Prostate gland (tissue), 2 donors: ENCODE measurements at regions not wholly inside any gene's neighbourhood (a gene's known extent, or its start where the extent isn't known, plus 50 kb on each side); places are given as distances from the start of the nearest gene placed in this dataset.
"Not testable (repeated sequence)": the region's sequence is repeated elsewhere in the genome, so short reads cannot be mapped to it uniquely, and the experiment has no call there.

ENCODE experiments used
- DNase-seq: peaks from one replicate; pipeline ENCODE4 v3.0.0-alpha.2; 2019; ENCODE audit warnings: low spot score
- H3K27ac ChIP-seq, 2 donors: fragments of 200-600 bp; sonication (generic); 2 replicates each; pipeline ENCODE4 v1.5.1; 2017 to 2019
- H3K27me3 ChIP-seq: fragments of 200-600 bp; sonication (generic); replicated peaks from 2 replicates; pipeline ENCODE4 v1.5.1; 2019; ENCODE audit not compliant: insufficient read depth
- H3K36me3 ChIP-seq, 2 donors: fragments of 200-600 bp; sonication (generic); 1 replicate in 1 of 2; 2 replicates in 1 of 2; pipeline versions ENCODE4 v1.5.1 to v1.8.1; 2017 to 2019
- H3K4me1 ChIP-seq: fragments of 200-600 bp; sonication (generic); replicated peaks from 2 replicates; pipeline ENCODE4 v1.5.1; 2019
- H3K4me3 ChIP-seq, 2 donors: fragments of 200-600 bp; sonication (generic); 2 replicates each; pipeline ENCODE4 v1.5.1; 2017 to 2019
- H3K9me3 ChIP-seq: fragments of 200-600 bp; sonication (generic); 2 replicates; pipeline ENCODE4 v1.5.1; 2017
- CTCF ChIP-seq, 4 experiments: fragments of 200-600 bp in 2 of 4; fragments of 450-650 bp in 2 of 4; sonication (generic) in 2 of 4; IDR thresholded peaks; 1 replicate in 3 of 4; 2 replicates in 1 of 4; pipeline ENCODE4 v1.5.1; 2016 to 2019; ENCODE audit warnings: antibody characterized with exemption in 4 of 4, mild to moderate bottlenecking in 2 of 4, moderate library complexity in 2 of 4
- POLR2A ChIP-seq: fragments of 450-650 bp; IDR thresholded peaks from one replicate; pipeline ENCODE4 v1.6.1; 2016; ENCODE audit warnings: antibody characterized with exemption, mild to moderate bottlenecking
- POLR2AphosphoS5 ChIP-seq: sonication (generic); formaldehyde crosslinking; IDR thresholded peaks from one replicate; pipeline ENCODE4 v1.6.1; 2017; ENCODE audit warnings: antibody characterized with exemption
- WGBS: methylation state at CpG from one replicate; pipeline ENCODE4 v1.1.5; 2018; 5-methylcytosine and 5-hydroxymethylcytosine counted together
- intact Hi-C: fragments of 100-400 bp; cut with DNase I; formaldehyde crosslinking; loops from one replicate; pipeline ENCODE4 v1.14.2; 2022

- 83% methylated on average over 1 of the region's 1 CpG for WGBS
- DNase-seq, result no peak
- intact Hi-C loops, result no loop called here
- Histone ChIP-seq H3K27ac (no peak overlapping the region), H3K36me3 (no peaks in the 10 kb centered on the region), H3K4me1 (no peaks in the 10 kb centered on the region), H3K9me3 (no peaks in the 10 kb centered on the region), H3K4me3 (no peak overlapping the region), H3K27me3 (no peaks in the 10 kb centered on the region)
- no peak for TF ChIP-seq POLR2A
- TF ChIP-seq CTCF (IDR thresholded peaks at IDR 0.05), result no peak
- TF ChIP-seq POLR2AphosphoS5, result no peak
These were observed 123.0 kb downstream of the GPR85 start for GRCh38 chr7:112963634-112964033.

- no peak for DNase-seq
- WGBS, result 62% methylated on average over 3 of the region's 3 CpGs
- no peaks in the 10 kb centered on the region for H3K36me3 ChIP-seq
- no peaks in the 10 kb centered on the region for H3K4me1 ChIP-seq
- no peak overlapping the region for H3K4me3 ChIP-seq
- H3K27ac ChIP-seq, result no peak overlapping the region
- no peaks in the 10 kb centered on the region for H3K9me3 ChIP-seq
- no peak for TF ChIP-seq POLR2AphosphoS5
- TF ChIP-seq POLR2A, result no peak
- no peaks in the 10 kb centered on the region for H3K27me3 ChIP-seq
- intact Hi-C loops, result no loop called here
These were observed 123.8 kb downstream of the GPR85 start for GRCh38 chr7:112962815-112963214.

- Histone ChIP-seq H3K27ac (no peak overlapping the region), H3K4me1 (no peaks in the 10 kb centered on the region), H3K36me3 (no peaks in the 10 kb centered on the region), H3K4me3 (no peak overlapping the region), H3K27me3 (no peaks in the 10 kb centered on the region), H3K9me3 (no peaks in the 10 kb centered on the region)
- intact Hi-C loops, result no loop called here
- TF ChIP-seq CTCF (IDR thresholded peaks at IDR 0.05) (no peak), POLR2AphosphoS5 (no peak), POLR2A (no peak)
- no peak for DNase-seq
These were observed 127.4 kb downstream of the GPR85 start for GRCh38 chr7:112959276-112959675.

GRCh38 chr7:112958775-112959174 is 127.9 kb downstream of the GPR85 start:
- H3K4me3 ChIP-seq, result no peak overlapping the region
- no peaks in the 10 kb centered on the region for H3K9me3 ChIP-seq
- H3K27ac ChIP-seq, result peak overlapping the region in 1 of 2 donors; percentile 18
- H3K36me3 ChIP-seq, result no peaks in the 10 kb centered on the region
- TF ChIP-seq POLR2A (no peak), CTCF (IDR thresholded peaks at IDR 0.05) (no peak), POLR2AphosphoS5 (no peak)
- no peaks in the 10 kb centered on the region for H3K27me3 ChIP-seq
- DNase-seq, result no peak
- no peaks in the 10 kb centered on the region for H3K4me1 ChIP-seq
- intact Hi-C loops, result no loop called here

GRCh38 chr7:112957901-112958300 is 128.7 kb downstream of the GPR85 start:
- no peak for DNase-seq
- intact Hi-C loops, result no loop called here
- Histone ChIP-seq H3K36me3 (no peaks in the 10 kb centered on the region), H3K9me3 (no peaks in the 10 kb centered on the region), H3K4me3 (no peak overlapping the region), H3K27ac (peak overlapping the region in 1 of 2 donors; percentile 18), H3K4me1 (no peaks in the 10 kb centered on the region), H3K27me3 (no peaks in the 10 kb centered on the region)
- TF ChIP-seq POLR2A, result no peak
- TF ChIP-seq POLR2AphosphoS5, result peak; percentile 77

GRCh38 chr7:112953031-112953430 is 133.6 kb downstream of the GPR85 start:
- H3K27me3 ChIP-seq, intact Hi-C loops, H3K9me3 ChIP-seq, H3K36me3 ChIP-seq, DNase-seq, H3K27ac ChIP-seq, H3K4me1 ChIP-seq, H3K4me3 ChIP-seq: not testable (repeated sequence)
- 73% methylated on average over 3 of the region's 3 CpGs for WGBS
